ENCODE measurements at regions not wholly inside any gene's neighbourhood (a gene's known extent, or its start where the extent isn't known, plus 50 kb on each side); places are given as distances from the start of the nearest gene placed in this dataset.

DNA sequence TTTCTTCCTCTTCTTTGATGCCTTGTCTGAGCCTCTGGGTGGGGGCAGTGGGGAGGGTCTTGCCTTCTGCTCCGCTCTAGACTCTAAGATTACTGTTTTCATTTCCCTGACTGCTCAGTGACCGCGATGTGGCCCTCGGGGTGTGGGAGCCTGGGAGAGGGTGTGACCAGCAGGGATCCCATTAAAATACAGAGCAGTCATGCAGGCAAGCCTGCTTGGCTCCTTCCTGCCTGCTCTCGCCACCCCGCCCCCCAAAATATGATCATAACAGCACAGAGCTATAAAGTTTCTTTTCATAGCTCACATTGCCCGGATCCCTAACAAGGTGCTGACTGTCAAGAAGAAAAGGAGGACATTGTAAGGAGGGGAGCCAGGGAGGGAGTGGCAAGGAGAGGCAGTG lies 332.9 kb downstream of the RAB28 start:
- DNase-seq (no peak), ATAC-seq (no peak)
- Histone ChIP-seq H3K9me3 (peaks cover 0 to 7% (median 0%) of the 10 kb centered on the region in 12 donors), H3K4me1 (no peaks in the 10 kb centered on the region), H3K36me3 (no peaks in the 10 kb centered on the region), H3K4me3 (no peak overlapping the region), H3K27ac (no peak overlapping the region), H3K27me3 (no peaks in the 10 kb centered on the region)
- 62 to 73% (median 69%) methylated on average over 7 of the region's 7 CpGs for WGBS, 4 donors
- TF ChIP-seq POLR2A (IDR thresholded peaks at IDR 0.05) = no peak
- TF ChIP-seq, protein P1, sequence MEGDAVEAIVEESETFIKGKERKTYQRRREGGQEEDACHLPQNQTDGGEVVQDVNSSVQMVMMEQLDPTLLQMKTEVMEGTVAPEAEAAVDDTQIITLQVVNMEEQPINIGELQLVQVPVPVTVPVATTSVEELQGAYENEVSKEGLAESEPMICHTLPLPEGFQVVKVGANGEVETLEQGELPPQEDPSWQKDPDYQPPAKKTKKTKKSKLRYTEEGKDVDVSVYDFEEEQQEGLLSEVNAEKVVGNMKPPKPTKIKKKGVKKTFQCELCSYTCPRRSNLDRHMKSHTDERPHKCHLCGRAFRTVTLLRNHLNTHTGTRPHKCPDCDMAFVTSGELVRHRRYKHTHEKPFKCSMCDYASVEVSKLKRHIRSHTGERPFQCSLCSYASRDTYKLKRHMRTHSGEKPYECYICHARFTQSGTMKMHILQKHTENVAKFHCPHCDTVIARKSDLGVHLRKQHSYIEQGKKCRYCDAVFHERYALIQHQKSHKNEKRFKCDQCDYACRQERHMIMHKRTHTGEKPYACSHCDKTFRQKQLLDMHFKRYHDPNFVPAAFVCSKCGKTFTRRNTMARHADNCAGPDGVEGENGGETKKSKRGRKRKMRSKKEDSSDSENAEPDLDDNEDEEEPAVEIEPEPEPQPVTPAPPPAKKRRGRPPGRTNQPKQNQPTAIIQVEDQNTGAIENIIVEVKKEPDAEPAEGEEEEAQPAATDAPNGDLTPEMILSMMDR (IDR thresholded peaks at IDR 0.05) = no peak
- intact Hi-C loops (cut with DNase I) = no loop called here

- H3K4me1 ChIP-seq = no peaks in the 10 kb centered on the region
- no peaks in the 10 kb centered on the region for H3K36me3 ChIP-seq
- DNase-seq = no peak
- H3K9me3 ChIP-seq = no peaks in the 10 kb centered on the region
- H3K4me3 ChIP-seq = no peak overlapping the region
- intact Hi-C loops (cut with DNase I) = no loop called here
- no peaks in the 10 kb centered on the region for H3K27me3 ChIP-seq
- WGBS, 4 donors = 75 to 80% (median 77%) methylated on average over 19 of the region's 19 CpGs
- ATAC-seq = no peak
- H3K27ac ChIP-seq = no peak overlapping the region
- TF ChIP-seq, protein P1 (IDR thresholded peaks at IDR 0.05) = no peak
- no peak for TF ChIP-seq POLR2A (IDR thresholded peaks at IDR 0.05)
These were observed 340.7 kb downstream of the RAB28 start for GRCh38 chr4:13143222-13144070.

- intact Hi-C loops (cut with DNase I) = no loop called here
- Histone ChIP-seq H3K36me3 (no peaks in the 10 kb centered on the region), H3K9me3 (no peaks in the 10 kb centered on the region), H3K4me1 (no peaks in the 10 kb centered on the region), H3K27ac (no peak overlapping the region), H3K27me3 (no peaks in the 10 kb centered on the region), H3K4me3 (no peak overlapping the region)
- no peak for TF ChIP-seq POLR2A (IDR thresholded peaks at IDR 0.05)
- TF ChIP-seq, protein P1 (IDR thresholded peaks at IDR 0.05) = no peak
- ATAC-seq (no peak), DNase-seq (no peak)
- 87 to 93% (median 90%) methylated on average over 4 of the region's 4 CpGs for WGBS, 4 donors
These were observed 341.4 kb downstream of the RAB28 start for GRCh38 chr4:13142726-13143125.

- Histone ChIP-seq H3K36me3 (no peaks in the 10 kb centered on the region), H3K27ac (no peak overlapping the region), H3K27me3 (no peaks in the 10 kb centered on the region), H3K9me3 (no peaks in the 10 kb centered on the region), H3K4me3 (no peak overlapping the region), H3K4me1 (no peaks in the 10 kb centered on the region)
- 50 to 100% (median 89%) methylated on average over 1 of the region's 1 CpG for WGBS, 4 donors
- DNase-seq (no peak), ATAC-seq (no peak)
- intact Hi-C loops (cut with DNase I) = no loop called here
- TF ChIP-seq, protein P1 (IDR thresholded peaks at IDR 0.05) = no peak
- no peak for TF ChIP-seq POLR2A (IDR thresholded peaks at IDR 0.05)
These were observed 341.9 kb downstream of the RAB28 start for GRCh38 chr4:13142191-13142590.

Data from heart left ventricle (tissue), 16 donors.